ENCODE measurements at regions not wholly inside any gene's neighbourhood (a gene's known extent, or its start where the extent isn't known, plus 50 kb on each side); places are given as distances from the start of the nearest gene placed in this dataset.

GRCh38 chr7:81488210-81488609 is 281.6 kb downstream of the HGF start:
- no peaks in the 10 kb centered on the region for H3K27me3 ChIP-seq
- H3K36me3 ChIP-seq, result no peaks in the 10 kb centered on the region
- no peak for TF ChIP-seq CTCF (IDR thresholded peaks at IDR 0.05)
- TF ChIP-seq EP300 (IDR thresholded peaks at IDR 0.05), result no peak
- no peak for TF ChIP-seq POLR2AphosphoS5 (IDR thresholded peaks at IDR 0.05)
- TF ChIP-seq POLR2A (IDR thresholded peaks at IDR 0.05), result no peak
- H3K4me3 ChIP-seq, result no peak overlapping the region
- WGBS, 5 donors, result 70 to 82% (median 78%) methylated on average over 2 of the region's 2 CpGs
- DNase-seq, result no peak
- H3K9me3 ChIP-seq, result no peaks in the 10 kb centered on the region
- H3K27ac ChIP-seq, result no peak overlapping the region
- peaks cover 0 to 7% (median 0%) of the 10 kb centered on the region in 4 donors for H3K4me1 ChIP-seq
- intact Hi-C loops (cut with DNase I; ENCODE audit: low total_unique reads), result no loop called here

GRCh38 chr7:81487516-81487915 is 282.3 kb downstream of the HGF start:
- Histone ChIP-seq H3K36me3 (no peaks in the 10 kb centered on the region), H3K27me3 (no peaks in the 10 kb centered on the region), H3K4me3 (no peak overlapping the region), H3K27ac (no peak overlapping the region), H3K9me3 (no peaks in the 10 kb centered on the region), H3K4me1 (peaks cover 0 to 12% (median 0%) of the 10 kb centered on the region in 4 donors)
- WGBS, 5 donors, result 54 to 65% (median 62%) methylated on average over 6 of the region's 6 CpGs
- intact Hi-C loops (cut with DNase I; ENCODE audit: low total_unique reads), result no loop called here
- TF ChIP-seq POLR2A (IDR thresholded peaks at IDR 0.05), result no peak
- TF ChIP-seq CTCF (IDR thresholded peaks at IDR 0.05), result no peak
- TF ChIP-seq EP300 (IDR thresholded peaks at IDR 0.05), result no peak
- no peak for TF ChIP-seq POLR2AphosphoS5 (IDR thresholded peaks at IDR 0.05)
- DNase-seq, result no peak

GRCh38 chr7:81484261-81484660 is 285.6 kb downstream of the HGF start:
- peak in 1 of 2 donors; percentile 79 for DNase-seq
- Histone ChIP-seq H3K27me3 (no peaks in the 10 kb centered on the region), H3K27ac (no peak overlapping the region), H3K36me3 (no peaks in the 10 kb centered on the region), H3K4me3 (no peak overlapping the region), H3K4me1 (peaks cover 0 to 13% (median 0%) of the 10 kb centered on the region in 4 donors), H3K9me3 (no peaks in the 10 kb centered on the region)
- TF ChIP-seq EP300 (IDR thresholded peaks at IDR 0.05) (no peak), CTCF (IDR thresholded peaks at IDR 0.05) (no peak), POLR2A (IDR thresholded peaks at IDR 0.05) (no peak), POLR2AphosphoS5 (IDR thresholded peaks at IDR 0.05) (no peak)
- intact Hi-C loops (cut with DNase I; ENCODE audit: low total_unique reads), result no loop called here
- 42 to 56% (median 52%) methylated on average over 3 of the region's 3 CpGs for WGBS, 5 donors

- Histone ChIP-seq H3K27ac (no peak overlapping the region), H3K4me3 (no peak overlapping the region), H3K36me3 (no peaks in the 10 kb centered on the region), H3K27me3 (no peaks in the 10 kb centered on the region), H3K9me3 (no peaks in the 10 kb centered on the region), H3K4me1 (peaks cover 0 to 21% (median 5%) of the 10 kb centered on the region in 4 donors)
- intact Hi-C loops (cut with DNase I; ENCODE audit: low total_unique reads), result no loop called here
- TF ChIP-seq POLR2AphosphoS5 (IDR thresholded peaks at IDR 0.05) (no peak), CTCF (IDR thresholded peaks at IDR 0.05) (peak in 4 of 7 experiments; percentile 28 to 69 (median 56)), POLR2A (IDR thresholded peaks at IDR 0.05) (no peak)
- WGBS, 5 donors, result 2 to 6% (median 3%) methylated on average over 2 of the region's 2 CpGs
- DNase-seq, result peak in 1 of 2 donors; percentile 49
Measured at GRCh38 chr7:81482600-81483186, 287.2 kb downstream of the HGF start.
